Tibial nerve (tissue), 4 donors: ENCODE measurements at regions not wholly inside any gene's neighbourhood (a gene's known extent, or its start where the extent isn't known, plus 50 kb on each side); places are given as distances from the start of the nearest gene placed in this dataset.
A peak's percentile ranks its signal among the peaks of the same experiment; 100 is the strongest.

Experiments used
- DNase-seq, 2 donors: peaks; one replicate each; pipeline ENCODE4 v3.0.0-alpha.2; 2019; ENCODE audit warnings: low spot score in 2 of 2
- H3K27ac ChIP-seq, 4 donors: fragments of 200-600 bp; sonication (generic) in 3 of 4; one replicate each; pipeline ENCODE4 v1.5.1; 2017 to 2019; ENCODE audit warnings: mild to moderate bottlenecking in 1 of 4
- H3K27me3 ChIP-seq, 2 donors: fragments of 200-600 bp; sonication (generic) in 1 of 2; one replicate each; pipeline versions ENCODE4 v1.5.1 to v1.6.0; 2017 to 2019
- H3K36me3 ChIP-seq, 3 donors: fragments of 200-600 bp; sonication (generic); one replicate each; pipeline ENCODE4 v1.5.1; 2018 to 2019
- H3K4me1 ChIP-seq, 4 donors: fragments of 200-600 bp; sonication (generic) in 3 of 4; one replicate each; pipeline ENCODE4 v1.5.1; 2017 to 2019
- H3K4me3 ChIP-seq, 4 donors: fragments of 200-600 bp; sonication (generic) in 3 of 4; one replicate each; pipeline ENCODE4 v1.5.1; 2017 to 2019; ENCODE audit warnings: mild to moderate bottlenecking in 1 of 4, moderate library complexity in 1 of 4
- H3K9me3 ChIP-seq, 4 donors: fragments of 200-600 bp; sonication (generic) in 3 of 4; one replicate each; pipeline ENCODE4 v1.5.1; 2017 to 2019
- CTCF ChIP-seq, 5 experiments: fragments of 200-600 bp in 3 of 5; fragments of 450-650 bp in 2 of 5; sonication (generic) in 3 of 5; IDR thresholded peaks; one replicate each; pipeline ENCODE4 v1.5.1; 2016 to 2019; ENCODE audit warnings: antibody characterized with exemption in 5 of 5, mild to moderate bottlenecking in 3 of 5, moderate library complexity in 2 of 5
- EP300 ChIP-seq, 2 donors: sonication (generic); formaldehyde crosslinking; IDR thresholded peaks; one replicate each; pipeline ENCODE4 v1.6.1; 2017; ENCODE audit warnings: antibody characterized with exemption in 2 of 2, mild to moderate bottlenecking in 1 of 2
- POLR2A ChIP-seq, 2 donors: fragments of 450-650 bp; IDR thresholded peaks; one replicate each; pipeline ENCODE4 v1.6.1; 2017; ENCODE audit warnings: antibody characterized with exemption in 2 of 2, mild to moderate bottlenecking in 2 of 2, moderate library complexity in 2 of 2
- WGBS, 2 donors: methylation state at CpG; one replicate each; pipeline ENCODE4 v1.1.5; 2018; 5-methylcytosine and 5-hydroxymethylcytosine counted together

GRCh38 chr18:56327191-56327885, 311.1 kb downstream of the TXNL1 start:
- Histone ChIP-seq H3K4me3 (no peak overlapping the region), H3K27ac (no peak overlapping the region), H3K27me3 (no peaks in the 10 kb centered on the region), H3K36me3 (no peaks in the 10 kb centered on the region), H3K9me3 (no peaks in the 10 kb centered on the region), H3K4me1 (peaks cover 0 to 11% (median 0%) of the 10 kb centered on the region in 4 donors)
- no peak for DNase-seq
- 60 to 67% methylated on average over 7 of the region's 7 CpGs for WGBS, 2 donors
- no peak for TF ChIP-seq EP300 (IDR thresholded peaks at IDR 0.05)
- no peak for TF ChIP-seq CTCF (IDR thresholded peaks at IDR 0.05)
- TF ChIP-seq POLR2A (IDR thresholded peaks at IDR 0.05), result no peak

GRCh38 chr18:56326336-56327072, 311.9 kb downstream of the TXNL1 start:
- H3K4me3 ChIP-seq, result no peak overlapping the region
- no peak for DNase-seq
- H3K27me3 ChIP-seq, result no peaks in the 10 kb centered on the region
- no peaks in the 10 kb centered on the region for H3K36me3 ChIP-seq
- H3K9me3 ChIP-seq, result no peaks in the 10 kb centered on the region
- TF ChIP-seq CTCF (IDR thresholded peaks at IDR 0.05) (no peak), POLR2A (IDR thresholded peaks at IDR 0.05) (no peak), EP300 (IDR thresholded peaks at IDR 0.05) (no peak)
- 57 to 61% methylated on average over 3 of the region's 3 CpGs for WGBS, 2 donors
- H3K27ac ChIP-seq, result no peak overlapping the region
- H3K4me1 ChIP-seq, result peaks cover 0 to 15% (median 2%) of the 10 kb centered on the region in 4 donors

- WGBS, 2 donors, result 77 to 83% methylated on average over 4 of the region's 4 CpGs
- no peak overlapping the region for H3K27ac ChIP-seq
- TF ChIP-seq POLR2A (IDR thresholded peaks at IDR 0.05) (no peak), EP300 (IDR thresholded peaks at IDR 0.05) (no peak), CTCF (IDR thresholded peaks at IDR 0.05) (no peak)
- H3K27me3 ChIP-seq, result no peaks in the 10 kb centered on the region
- H3K36me3 ChIP-seq, result no peaks in the 10 kb centered on the region
- DNase-seq, result no peak
- H3K9me3 ChIP-seq, result no peaks in the 10 kb centered on the region
- no peak overlapping the region for H3K4me3 ChIP-seq
- H3K4me1 ChIP-seq, result peaks cover 0 to 16% (median 2%) of the 10 kb centered on the region in 4 donors
Measured at GRCh38 chr18:56323673-56324072, 314.7 kb downstream of the TXNL1 start.

GRCh38 chr18:56322406-56322805, 316.0 kb downstream of the TXNL1 start:
- Histone ChIP-seq H3K9me3 (no peaks in the 10 kb centered on the region), H3K4me3 (no peak overlapping the region), H3K36me3 (no peaks in the 10 kb centered on the region), H3K4me1 (peaks cover 0 to 12% (median 2%) of the 10 kb centered on the region in 4 donors), H3K27me3 (no peaks in the 10 kb centered on the region), H3K27ac (no peak overlapping the region)
- WGBS, 2 donors, result 69 to 71% methylated on average over 8 to 9 of the region's 9 CpGs
- no peak for DNase-seq
- TF ChIP-seq CTCF (IDR thresholded peaks at IDR 0.05) (no peak), POLR2A (IDR thresholded peaks at IDR 0.05) (no peak), EP300 (IDR thresholded peaks at IDR 0.05) (no peak)

GRCh38 chr18:56321470-56321869, 316.9 kb downstream of the TXNL1 start:
- Histone ChIP-seq H3K27me3 (no peaks in the 10 kb centered on the region), H3K4me3 (no peak overlapping the region), H3K9me3 (no peaks in the 10 kb centered on the region), H3K4me1 (peaks cover 0 to 5% (median 2%) of the 10 kb centered on the region in 4 donors), H3K36me3 (no peaks in the 10 kb centered on the region), H3K27ac (no peak overlapping the region)
- TF ChIP-seq POLR2A (IDR thresholded peaks at IDR 0.05) (no peak), EP300 (IDR thresholded peaks at IDR 0.05) (peak in 1 of 2 donors; percentile 60)
- 18% methylated on average over 8 of the region's 8 CpGs for WGBS, 2 donors
- peak in 1 of 2 donors; percentile 49 for DNase-seq
